Liver (tissue), 3 donors: ENCODE measurements at regions not wholly inside any gene's neighbourhood (a gene's known extent, or its start where the extent isn't known, plus 50 kb on each side); places are given as distances from the start of the nearest gene placed in this dataset.
"Not testable (repeated sequence)": the region's sequence is repeated elsewhere in the genome, so short reads cannot be mapped to it uniquely, and the experiment has no call there.

ENCODE experiments used
- ATF3 ChIP-seq: IDR thresholded peaks from 2 replicates; pipeline ENCODE4 v1.6.1; 2016; ENCODE audit warnings: antibody characterized with exemption
- CTCF ChIP-seq: fragments of 150-350 bp; IDR thresholded peaks from 2 replicates; pipeline ENCODE4 v1.5.1; 2017; ENCODE audit warnings: improper control_type of control experiment, low read depth, low read length; ENCODE audit not compliant: missing input control
- GABPA ChIP-seq, 2 donors: IDR thresholded peaks in 1 of 2; conservative IDR thresholded peaks in 1 of 2; 2 replicates each; pipeline ENCODE4 v1.6.1; 2016; ENCODE audit warnings: antibody characterized with exemption in 2 of 2, mild to moderate bottlenecking in 1 of 2, moderate library complexity in 1 of 2
- HNF4A ChIP-seq, 2 donors: conservative IDR thresholded peaks; 2 replicates each; pipeline ENCODE4 v1.6.1; 2016; ENCODE audit warnings: antibody characterized with exemption in 2 of 2, mild to moderate bottlenecking in 2 of 2
- JUND ChIP-seq, 2 donors: IDR thresholded peaks; 2 replicates each; pipeline ENCODE4 v1.6.1; 2016; ENCODE audit warnings: antibody characterized with exemption in 2 of 2
- NR2F2 ChIP-seq: IDR thresholded peaks from 2 replicates; pipeline ENCODE4 v1.6.1; 2016; ENCODE audit warnings: antibody characterized with exemption
- RAD21 ChIP-seq, 2 donors: IDR thresholded peaks; 2 replicates each; pipeline ENCODE4 v1.6.1; 2016; ENCODE audit warnings: antibody characterized with exemption in 2 of 2, mild to moderate bottlenecking in 2 of 2
- REST ChIP-seq: IDR thresholded peaks from 2 replicates; pipeline ENCODE4 v1.6.1; 2016; ENCODE audit warnings: antibody characterized with exemption, mild to moderate bottlenecking
- SP1 ChIP-seq: IDR thresholded peaks from 2 replicates; pipeline ENCODE4 v1.6.1; 2018; ENCODE audit warnings: antibody characterized with exemption, mild to moderate bottlenecking
- TAF1 ChIP-seq: conservative IDR thresholded peaks from 2 replicates; pipeline ENCODE4 v1.6.1; 2016; ENCODE audit warnings: antibody characterized with exemption, mild to moderate bottlenecking
- donor health status: healthy.
- donor health status: healthy.

- TF ChIP-seq CTCF; NR2F2; ATF3; TAF1; HNF4A (conservative IDR thresholded peaks at IDR 0.05); JUND (IDR thresholded peaks at IDR 0.05); SP1; REST; GABPA (IDR thresholded peaks at IDR 0.05 in 1 of 2, conservative IDR thresholded peaks at IDR 0.05 in 1 of 2); RAD21 (IDR thresholded peaks at IDR 0.05): not testable (repeated sequence)
Observed at GRCh38 chrX:1764883-1765364, 150.1 kb downstream of the ASMT start.
